ENCODE measurements at regions not wholly inside any gene's neighbourhood (a gene's known extent, or its start where the extent isn't known, plus 50 kb on each side); places are given as distances from the start of the nearest gene placed in this dataset.

DNA sequence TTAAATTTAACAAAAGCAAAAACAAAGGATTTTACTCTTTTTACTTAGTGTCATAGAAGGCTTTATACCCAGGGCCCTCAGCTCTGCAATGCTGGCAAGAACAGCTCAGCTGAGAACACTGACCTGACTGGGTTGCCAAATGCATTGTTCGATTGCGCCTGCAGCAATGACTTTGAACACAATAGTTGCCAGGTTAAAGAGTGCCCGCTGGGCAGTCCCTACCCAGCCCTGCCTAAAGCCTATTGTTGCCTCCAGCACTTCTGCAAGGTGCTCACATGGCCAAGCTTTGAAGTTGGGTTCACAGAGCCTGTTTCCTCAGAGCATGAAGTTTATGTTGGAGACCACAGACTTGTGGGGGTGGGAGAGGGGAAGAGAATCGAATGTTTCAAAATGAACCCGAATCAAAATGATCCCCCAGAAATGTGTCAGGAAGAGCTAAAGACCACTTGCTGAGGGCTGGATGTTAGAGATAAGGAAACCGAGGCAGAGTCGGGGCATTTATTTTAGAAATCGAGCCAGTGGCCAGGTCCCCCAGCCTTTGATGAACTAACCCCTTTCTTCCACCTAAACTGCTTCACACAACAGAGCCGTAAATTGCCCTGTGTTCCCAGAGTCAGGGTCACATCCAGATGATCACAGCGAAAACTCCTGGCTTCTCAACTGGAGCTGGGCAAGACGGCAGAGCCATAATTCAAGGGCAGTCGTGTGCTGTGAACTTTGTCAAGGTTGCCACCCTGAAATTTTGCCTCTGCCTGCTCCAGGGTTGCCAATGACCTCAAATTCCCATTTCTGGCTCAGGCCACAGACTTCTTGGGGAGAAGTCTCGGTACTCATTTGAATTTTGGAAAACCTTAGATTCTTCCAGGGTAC is 55.0 kb downstream of the FOXA2 start:
- TF ChIP-seq, protein P1, sequence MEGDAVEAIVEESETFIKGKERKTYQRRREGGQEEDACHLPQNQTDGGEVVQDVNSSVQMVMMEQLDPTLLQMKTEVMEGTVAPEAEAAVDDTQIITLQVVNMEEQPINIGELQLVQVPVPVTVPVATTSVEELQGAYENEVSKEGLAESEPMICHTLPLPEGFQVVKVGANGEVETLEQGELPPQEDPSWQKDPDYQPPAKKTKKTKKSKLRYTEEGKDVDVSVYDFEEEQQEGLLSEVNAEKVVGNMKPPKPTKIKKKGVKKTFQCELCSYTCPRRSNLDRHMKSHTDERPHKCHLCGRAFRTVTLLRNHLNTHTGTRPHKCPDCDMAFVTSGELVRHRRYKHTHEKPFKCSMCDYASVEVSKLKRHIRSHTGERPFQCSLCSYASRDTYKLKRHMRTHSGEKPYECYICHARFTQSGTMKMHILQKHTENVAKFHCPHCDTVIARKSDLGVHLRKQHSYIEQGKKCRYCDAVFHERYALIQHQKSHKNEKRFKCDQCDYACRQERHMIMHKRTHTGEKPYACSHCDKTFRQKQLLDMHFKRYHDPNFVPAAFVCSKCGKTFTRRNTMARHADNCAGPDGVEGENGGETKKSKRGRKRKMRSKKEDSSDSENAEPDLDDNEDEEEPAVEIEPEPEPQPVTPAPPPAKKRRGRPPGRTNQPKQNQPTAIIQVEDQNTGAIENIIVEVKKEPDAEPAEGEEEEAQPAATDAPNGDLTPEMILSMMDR (IDR thresholded peaks at IDR 0.05; ENCODE audit: control extremely low read depth, extremely low read depth, low read depth, missing control alignments): no peak
- ChIA-PET POLR2A (no interaction called here), CTCF (interaction anchor here (1.2 kb wide), 1 partner anchor 23 kb away, joined by 3 read pairs; no protein-coding TSS in a partner anchor)
- DNase-seq (ENCODE audit: extremely low spot score): no peak

DNA sequence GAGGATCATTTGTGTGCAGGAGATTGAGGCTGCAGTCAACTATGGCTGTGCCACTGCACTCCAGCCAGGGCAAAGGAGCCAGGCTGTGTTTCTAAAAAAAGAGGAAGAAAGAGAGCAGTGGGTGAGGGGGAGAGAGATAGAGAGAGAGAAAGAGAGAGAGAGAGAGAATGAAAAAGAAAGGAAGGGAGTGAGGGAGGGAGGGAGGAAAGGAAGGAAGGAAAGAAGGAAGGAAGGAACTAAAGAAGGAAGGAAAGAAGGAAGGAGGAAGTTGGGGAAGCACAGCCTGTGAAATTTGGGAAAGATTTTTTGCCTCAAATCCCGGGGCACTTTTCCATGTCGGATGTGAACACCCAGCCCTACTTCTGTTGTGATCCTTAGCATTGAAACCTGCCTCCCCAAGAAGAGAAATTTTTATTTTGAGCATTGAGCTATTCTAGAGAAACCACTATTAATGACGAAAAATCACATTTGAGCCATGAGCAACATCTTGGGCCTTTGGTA is 57.8 kb downstream of the FOXA2 start:
- TF ChIP-seq, protein P1 (IDR thresholded peaks at IDR 0.05; ENCODE audit: control extremely low read depth, extremely low read depth, low read depth, missing control alignments): no peak
- ChIA-PET CTCF (interaction anchor here (1.0 kb wide), 1 partner anchor 397 kb away, joined by 3 read pairs; no protein-coding TSS in a partner anchor), POLR2A (no interaction called here)
- DNase-seq (ENCODE audit: extremely low spot score): no peak

DNA sequence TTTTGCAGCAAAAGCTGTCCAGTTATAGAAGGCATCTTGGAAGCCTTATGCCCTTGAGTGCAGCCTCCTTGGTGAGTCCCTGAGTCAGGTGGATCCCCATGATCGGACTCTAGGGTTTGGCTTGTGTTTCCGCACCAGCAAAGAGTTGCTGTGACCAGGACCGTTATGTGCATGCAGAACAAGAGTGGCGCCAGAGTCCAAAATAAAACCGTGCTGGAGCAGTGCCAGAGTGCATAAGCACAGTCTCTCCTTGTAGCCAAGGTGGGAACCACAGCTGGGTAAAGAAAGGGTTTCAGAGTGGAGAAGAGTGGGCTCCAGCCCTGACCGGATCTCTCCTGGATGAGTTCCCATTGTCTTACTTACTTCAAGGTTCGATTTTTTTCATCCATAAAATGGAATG is 58.6 kb downstream of the FOXA2 start:
- no peak for DNase-seq (ENCODE audit: extremely low spot score)
- ChIA-PET CTCF (interaction anchor here (1.0 kb wide), 1 partner anchor 396 kb away, joined by 3 read pairs; no protein-coding TSS in a partner anchor), POLR2A (no interaction called here)
- TF ChIP-seq, protein P1 (IDR thresholded peaks at IDR 0.05; ENCODE audit: control extremely low read depth, extremely low read depth, low read depth, missing control alignments): no peak

DNA sequence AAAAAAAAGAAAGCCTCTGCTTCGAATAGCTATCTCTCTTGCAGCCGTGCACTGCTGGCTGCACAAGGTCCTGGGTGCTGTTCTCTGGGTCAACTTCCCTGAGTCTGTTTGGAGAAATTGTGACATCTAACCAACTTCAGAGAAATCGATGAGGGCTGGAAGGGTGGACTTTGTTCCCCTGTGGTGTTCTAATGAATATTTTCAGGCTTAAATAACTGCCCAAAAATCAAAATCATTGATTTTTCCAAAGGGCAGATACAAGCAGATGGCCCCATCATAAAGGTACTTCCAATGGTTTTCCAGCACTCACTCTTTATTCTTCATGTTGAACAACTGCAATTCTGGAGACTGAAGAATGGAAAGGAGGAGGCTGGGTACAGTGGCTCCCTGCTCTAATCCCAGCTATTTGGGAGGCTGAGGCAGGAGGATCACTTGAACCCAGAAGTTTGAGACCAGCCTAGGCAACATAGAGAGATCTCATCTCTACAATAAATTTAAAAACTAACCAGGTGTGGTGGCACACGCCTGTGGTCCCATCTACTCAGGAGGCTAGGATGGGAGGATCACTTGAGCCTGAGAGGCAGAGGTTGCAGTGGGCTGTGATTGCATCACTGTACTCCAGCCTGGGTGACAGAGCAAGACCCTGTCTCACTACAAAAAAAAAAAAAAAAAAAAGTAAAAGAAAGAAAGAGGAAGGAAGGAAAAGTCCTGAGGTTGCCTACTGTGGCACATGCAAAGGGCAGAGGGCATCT is 59.1 kb downstream of the FOXA2 start:
- ChIA-PET CTCF (interaction anchor here (0.9 to 1.3 kb wide), 3 partner anchors 10 to 395 kb away, joined by 3 read pairs; no protein-coding TSS in a partner anchor), POLR2A (no interaction called here)
- DNase-seq (ENCODE audit: extremely low spot score): no peak
- TF ChIP-seq, protein P1 (IDR thresholded peaks at IDR 0.05; ENCODE audit: control extremely low read depth, extremely low read depth, low read depth, missing control alignments): no peak

DNA sequence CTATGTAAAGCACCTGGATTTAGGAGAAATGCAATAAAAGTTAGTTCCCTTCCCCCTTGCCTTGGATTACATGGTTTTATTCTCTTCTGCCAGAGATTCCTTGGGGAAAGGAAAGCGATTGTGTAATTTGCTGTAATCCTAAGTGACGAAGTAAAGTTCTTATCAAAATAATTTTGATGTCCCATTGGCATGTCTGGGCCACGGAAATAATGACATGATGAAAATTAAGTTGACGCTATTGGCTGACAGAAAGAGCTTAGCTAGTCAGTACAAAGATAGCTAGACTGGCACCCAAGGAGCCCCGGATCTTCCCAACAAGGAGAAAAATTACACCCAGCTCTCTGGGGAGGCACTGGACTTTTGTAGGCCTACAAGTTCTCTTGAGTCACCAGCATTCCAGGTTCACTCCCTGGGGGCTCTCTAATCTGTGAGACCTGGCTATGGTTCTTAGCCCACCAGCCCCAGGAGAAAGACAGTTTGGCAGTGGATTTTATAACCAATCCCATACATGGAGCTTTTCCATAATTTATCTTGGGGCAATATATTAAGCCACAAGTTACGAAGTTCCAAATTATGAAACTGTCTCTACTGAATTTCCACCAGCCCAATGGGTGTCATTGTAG is 59.9 kb downstream of the FOXA2 start:
- ChIA-PET CTCF (interaction anchor here (0.9 to 1.3 kb wide), 2 partner anchors 9 to 38 kb away, joined by 3 read pairs; no protein-coding TSS in a partner anchor), POLR2A (no interaction called here)
- TF ChIP-seq, protein P1 (IDR thresholded peaks at IDR 0.05; ENCODE audit: control extremely low read depth, extremely low read depth, low read depth, missing control alignments): no peak
- no peak for DNase-seq (ENCODE audit: extremely low spot score)

Measured in GM10248 (cell line).